LNCAP (cell line): ENCODE measurements at regions not wholly inside any gene's neighbourhood (a gene's known extent, or its start where the extent isn't known, plus 50 kb on each side); places are given as distances from the start of the nearest gene placed in this dataset.
A peak's percentile ranks its signal among the peaks of the same experiment; 100 is the strongest.

ENCODE experiments used
- TF ChIP-seq, protein P1 (sequence below): fragments of 450-650 bp; IDR thresholded peaks from 2 replicates; pipeline ENCODE4 v1.5.1; 2017; ENCODE audit warnings: mild to moderate bottlenecking

GRCh38 chr12:3972576-3972975 lies 99.4 kb upstream of the PARP11 start:
- TF ChIP-seq, protein P1, sequence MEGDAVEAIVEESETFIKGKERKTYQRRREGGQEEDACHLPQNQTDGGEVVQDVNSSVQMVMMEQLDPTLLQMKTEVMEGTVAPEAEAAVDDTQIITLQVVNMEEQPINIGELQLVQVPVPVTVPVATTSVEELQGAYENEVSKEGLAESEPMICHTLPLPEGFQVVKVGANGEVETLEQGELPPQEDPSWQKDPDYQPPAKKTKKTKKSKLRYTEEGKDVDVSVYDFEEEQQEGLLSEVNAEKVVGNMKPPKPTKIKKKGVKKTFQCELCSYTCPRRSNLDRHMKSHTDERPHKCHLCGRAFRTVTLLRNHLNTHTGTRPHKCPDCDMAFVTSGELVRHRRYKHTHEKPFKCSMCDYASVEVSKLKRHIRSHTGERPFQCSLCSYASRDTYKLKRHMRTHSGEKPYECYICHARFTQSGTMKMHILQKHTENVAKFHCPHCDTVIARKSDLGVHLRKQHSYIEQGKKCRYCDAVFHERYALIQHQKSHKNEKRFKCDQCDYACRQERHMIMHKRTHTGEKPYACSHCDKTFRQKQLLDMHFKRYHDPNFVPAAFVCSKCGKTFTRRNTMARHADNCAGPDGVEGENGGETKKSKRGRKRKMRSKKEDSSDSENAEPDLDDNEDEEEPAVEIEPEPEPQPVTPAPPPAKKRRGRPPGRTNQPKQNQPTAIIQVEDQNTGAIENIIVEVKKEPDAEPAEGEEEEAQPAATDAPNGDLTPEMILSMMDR: no peak

DNA sequence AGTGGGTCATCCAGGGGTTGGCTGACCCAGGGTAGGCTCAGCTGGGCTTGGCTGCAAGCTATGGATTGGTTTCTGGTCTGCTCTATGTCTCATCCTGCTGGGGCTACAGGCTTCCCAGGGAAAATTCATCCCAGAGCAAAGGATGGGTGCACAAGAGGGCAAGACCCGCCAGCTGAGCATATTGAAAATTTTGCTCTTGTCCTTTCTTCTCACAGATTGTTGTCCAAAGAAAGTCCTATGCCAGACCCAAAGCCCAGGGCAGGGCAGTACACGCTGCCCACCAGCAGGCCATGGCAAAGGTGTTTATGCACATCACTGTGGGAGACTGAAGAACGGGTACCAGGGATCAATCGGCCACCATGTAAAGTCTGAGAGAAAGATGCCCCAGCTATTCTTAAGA lies 95.3 kb upstream of the PARP11 start:
- TF ChIP-seq, protein P1: no peak

GRCh38 chr12:3967556-3968160 lies 94.5 kb upstream of the PARP11 start:
- TF ChIP-seq, protein P1: no peak

- TF ChIP-seq, protein P1: no peak
Measured at GRCh38 chr12:3966376-3966775, 93.2 kb upstream of the PARP11 start.

DNA sequence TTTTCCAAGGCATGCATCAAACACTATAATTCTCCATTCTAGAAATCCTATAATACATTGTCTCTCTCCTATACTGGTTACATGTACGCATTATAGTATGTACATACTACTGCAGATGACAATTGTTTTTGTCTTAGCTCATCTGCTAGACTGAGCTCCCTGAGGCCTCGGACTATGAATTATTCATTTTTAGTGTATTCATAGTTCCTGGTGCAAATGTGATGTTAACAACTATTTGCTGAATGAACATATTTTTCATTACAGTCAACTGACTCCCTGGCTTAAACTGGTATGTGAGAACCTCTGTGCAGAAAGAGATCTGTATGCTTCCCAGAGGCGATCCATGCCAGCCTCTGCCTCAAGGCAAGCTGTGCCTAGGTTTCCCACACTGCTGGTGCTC lies 91.8 kb upstream of the PARP11 start:
- TF ChIP-seq, protein P1: no peak

DNA sequence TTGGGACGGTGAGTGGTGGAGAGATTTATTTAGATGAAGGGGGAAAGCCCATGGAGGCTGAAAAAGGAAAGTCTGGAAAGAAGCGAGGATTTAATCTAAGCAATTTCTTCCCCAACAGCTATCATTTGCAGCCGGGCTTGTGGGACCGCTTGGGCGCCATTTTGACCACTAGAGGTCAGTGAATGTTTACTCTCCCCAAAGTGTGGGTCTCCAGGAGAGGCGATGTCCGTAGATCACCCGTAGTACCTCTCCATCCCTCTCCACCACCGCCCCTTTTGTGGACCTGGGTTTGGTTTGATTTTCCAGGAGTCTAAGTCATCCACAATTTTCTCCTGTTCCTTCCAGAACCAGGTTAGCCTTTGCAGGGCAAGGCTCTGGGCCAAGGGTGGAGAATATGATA lies 91.2 kb upstream of the PARP11 start:
- TF ChIP-seq, protein P1: peak; percentile 41; the same call in 1 of the 2 replicates

DNA sequence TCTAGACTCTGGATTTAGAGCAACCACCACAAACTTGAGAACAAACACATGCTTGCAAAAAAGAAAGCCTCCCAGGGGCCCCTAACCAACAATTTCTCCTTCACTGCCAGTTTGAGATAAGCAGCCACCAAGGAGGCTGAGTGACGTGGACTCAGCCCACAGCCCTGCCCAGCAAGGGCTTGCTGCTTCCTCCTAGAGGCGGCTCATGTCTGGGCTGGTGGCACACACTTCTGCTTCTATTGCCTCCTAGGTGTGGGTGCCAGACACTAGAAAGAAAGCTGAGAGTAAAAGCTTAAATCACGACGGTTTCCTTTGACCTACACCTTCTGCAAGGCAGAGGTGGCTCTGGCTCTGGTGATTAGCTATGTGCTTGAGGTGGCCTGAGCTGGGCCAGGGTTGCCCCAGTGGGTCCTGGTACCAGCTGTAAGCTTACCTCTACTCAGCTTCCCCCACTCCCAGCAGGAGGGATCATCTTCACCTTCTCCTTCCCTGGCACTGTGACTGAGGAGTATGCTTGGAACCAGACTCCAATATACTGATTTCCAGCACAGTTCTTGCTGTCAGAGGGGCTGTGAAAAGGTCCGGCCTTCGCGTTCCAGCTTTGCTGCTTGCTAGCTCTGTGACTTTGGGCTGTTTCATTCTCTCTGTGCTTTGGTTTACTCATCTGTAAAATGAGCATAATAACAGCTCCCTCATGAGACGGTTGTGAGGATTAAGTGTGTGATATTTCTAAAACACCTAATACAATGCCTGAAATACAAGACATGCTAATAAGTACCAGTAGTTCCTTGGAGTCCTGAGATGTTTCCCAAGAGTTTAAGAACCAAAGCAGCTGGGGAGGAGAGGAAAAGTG lies 89.7 kb upstream of the PARP11 start:
- TF ChIP-seq, protein P1: no peak
